SK-N-SH treated with all-trans-retinoic acid at 6 μM for 48 hours (cell line): ENCODE measurements at regions not wholly inside any gene's neighbourhood (a gene's known extent, or its start where the extent isn't known, plus 50 kb on each side); places are given as distances from the start of the nearest gene placed in this dataset.

Experiments used
- ESRRG ChIP-seq: fragments of 250-450 bp; sonication (Bioruptor Pico); IDR thresholded peaks from 2 replicates; pipeline ENCODE4 v1.6.1; 2021; ENCODE audit warnings: mild to moderate bottlenecking
- PPARA ChIP-seq: fragments of 250-450 bp; sonication (Bioruptor Pico); IDR thresholded peaks from 2 replicates; pipeline ENCODE4 v1.5.0; 2020; ENCODE audit warnings: mild to moderate bottlenecking, borderline replicate concordance
- RARB ChIP-seq: fragments of 250-450 bp; sonication (Bioruptor Pico); IDR thresholded peaks from 2 replicates; pipeline ENCODE4 v1.8.0; 2021; ENCODE audit warnings: mild to moderate bottlenecking, moderate library complexity
- TSHZ2 ChIP-seq: fragments of 250-450 bp; sonication (Bioruptor Pico); IDR thresholded peaks from 2 replicates; pipeline ENCODE4 v1.5.0; 2020; ENCODE audit warnings: mild to moderate bottlenecking, moderate library complexity
- ZFP30 ChIP-seq: fragments of 450-650 bp; formaldehyde crosslinking; IDR thresholded peaks from 2 replicates; pipeline ENCODE4 v1.5.0; 2022; ENCODE audit warnings: mild to moderate bottlenecking, moderate library complexity
- ZNF565 ChIP-seq: fragments of 450-650 bp; formaldehyde crosslinking; conservative IDR thresholded peaks from 2 replicates; pipeline ENCODE4 v1.5.0; 2020; ENCODE audit warnings: low read depth, mild to moderate bottlenecking, moderate library complexity

DNA sequence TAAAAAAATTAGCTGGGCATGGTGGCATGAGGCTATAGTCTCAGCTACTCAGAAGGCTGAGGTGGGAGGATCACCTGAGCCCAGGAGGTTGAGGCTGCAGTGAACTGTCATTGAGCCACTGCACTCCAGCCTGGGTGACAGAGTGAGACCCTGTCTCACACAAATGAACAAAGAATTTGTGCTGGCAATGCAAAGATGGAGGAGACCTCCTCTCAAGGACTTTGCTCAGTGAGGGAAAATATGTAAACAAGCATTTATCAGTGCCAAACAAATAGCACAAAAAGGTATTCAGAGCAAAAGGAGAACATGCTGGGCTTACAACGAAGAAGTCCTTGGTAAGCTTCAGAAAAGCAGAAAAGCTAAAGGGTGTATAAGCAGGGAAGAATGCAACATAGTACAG lies 113.1 kb upstream of the UMPS start:
- TF ChIP-seq RARB (CRISPR knock-in tag) (no peak), ZNF565 (no peak), PPARA (CRISPR knock-in tag) (no peak), ZFP30 (CRISPR knock-in tag) (no peak), TSHZ2 (CRISPR knock-in tag) (no peak), ESRRG (CRISPR knock-in tag) (no peak)
